ENCODE measurements at regions not wholly inside any gene's neighbourhood (a gene's known extent, or its start where the extent isn't known, plus 50 kb on each side); places are given as distances from the start of the nearest gene placed in this dataset.
A peak's percentile ranks its signal among the peaks of the same experiment; 100 is the strongest.
"Not testable (repeated sequence)": the region's sequence is repeated elsewhere in the genome, so short reads cannot be mapped to it uniquely, and the experiment has no call there.

- Histone ChIP-seq H3K4me3 (ENCODE audit: low read depth, low read length) (no peak overlapping the region), H3K9ac (ENCODE audit: low read depth, low read length) (no peak overlapping the region), H3K36me3 (ENCODE audit: control insufficient read depth, insufficient read depth, low read length) (no peaks in the 10 kb centered on the region), H3K9me3 (ENCODE audit: control insufficient read depth, insufficient read depth, low read length) (no peaks in the 10 kb centered on the region), H3K27me3 (ENCODE audit: control insufficient read depth, insufficient read depth, low read length) (no peaks in the 10 kb centered on the region), H3K4me1 (ENCODE audit: control insufficient read depth, insufficient read depth, low read length) (no peaks in the 10 kb centered on the region), H3K27ac (ENCODE audit: low read depth, low read length) (no peak overlapping the region)
Measured at GRCh38 chr1:90262286-90262685, 267.4 kb downstream of the ZNF326 start.

GRCh38 chr1:90246069-90246468, 251.2 kb downstream of the ZNF326 start:
- Histone ChIP-seq H3K9ac (ENCODE audit: low read depth, low read length) (no peak overlapping the region), H3K27me3 (ENCODE audit: control insufficient read depth, insufficient read depth, low read length) (no peaks in the 10 kb centered on the region), H3K4me1 (ENCODE audit: control insufficient read depth, insufficient read depth, low read length) (no peaks in the 10 kb centered on the region), H3K4me3 (ENCODE audit: low read depth, low read length) (no peak overlapping the region), H3K36me3 (ENCODE audit: control insufficient read depth, insufficient read depth, low read length) (no peaks in the 10 kb centered on the region), H3K9me3 (ENCODE audit: control insufficient read depth, insufficient read depth, low read length) (no peaks in the 10 kb centered on the region), H3K27ac (ENCODE audit: low read depth, low read length) (no peak overlapping the region)

GRCh38 chr1:90236493-90236892, 241.6 kb downstream of the ZNF326 start:
- Histone ChIP-seq H3K27ac (ENCODE audit: low read depth, low read length) (no peak overlapping the region), H3K4me3 (ENCODE audit: low read depth, low read length) (no peak overlapping the region), H3K36me3 (ENCODE audit: control insufficient read depth, insufficient read depth, low read length) (no peaks in the 10 kb centered on the region), H3K4me1 (ENCODE audit: control insufficient read depth, insufficient read depth, low read length) (no peaks in the 10 kb centered on the region), H3K27me3 (ENCODE audit: control insufficient read depth, insufficient read depth, low read length) (no peaks in the 10 kb centered on the region), H3K9me3 (ENCODE audit: control insufficient read depth, insufficient read depth, low read length) (no peaks in the 10 kb centered on the region), H3K9ac (ENCODE audit: low read depth, low read length) (no peak overlapping the region)

- H3K4me1 ChIP-seq (ENCODE audit: control insufficient read depth, insufficient read depth, low read length) = peaks cover 11% of the 10 kb centered on the region
- peaks cover 8% of the 10 kb centered on the region for H3K9me3 ChIP-seq (ENCODE audit: control insufficient read depth, insufficient read depth, low read length)
- H3K36me3 ChIP-seq (ENCODE audit: control insufficient read depth, insufficient read depth, low read length) = no peaks in the 10 kb centered on the region
- no peaks in the 10 kb centered on the region for H3K27me3 ChIP-seq (ENCODE audit: control insufficient read depth, insufficient read depth, low read length)
- H3K9ac ChIP-seq (ENCODE audit: low read depth, low read length) = no peak overlapping the region
- no peak overlapping the region for H3K4me3 ChIP-seq (ENCODE audit: low read depth, low read length)
- no peak overlapping the region for H3K27ac ChIP-seq (ENCODE audit: low read depth, low read length)
Measured at GRCh38 chr1:90223401-90223800, 228.5 kb downstream of the ZNF326 start.

GRCh38 chr1:90220941-90221693, 226.2 kb downstream of the ZNF326 start:
- no peaks in the 10 kb centered on the region for H3K36me3 ChIP-seq (ENCODE audit: control insufficient read depth, insufficient read depth, low read length)
- no peak overlapping the region for H3K27ac ChIP-seq (ENCODE audit: low read depth, low read length)
- H3K27me3 ChIP-seq (ENCODE audit: control insufficient read depth, insufficient read depth, low read length) = no peaks in the 10 kb centered on the region
- H3K4me1 ChIP-seq (ENCODE audit: control insufficient read depth, insufficient read depth, low read length) = peaks cover 11% of the 10 kb centered on the region
- H3K4me3 ChIP-seq (ENCODE audit: low read depth, low read length) = 0 out of 2 replicates have a peak overlapping the region, but pooled peaks have one; percentile 62
- H3K9me3 ChIP-seq (ENCODE audit: control insufficient read depth, insufficient read depth, low read length) = peaks cover 8% of the 10 kb centered on the region
- no peak overlapping the region for H3K9ac ChIP-seq (ENCODE audit: low read depth, low read length)

GRCh38 chr1:90220496-90220895, 225.6 kb downstream of the ZNF326 start:
- no peaks in the 10 kb centered on the region for H3K36me3 ChIP-seq (ENCODE audit: control insufficient read depth, insufficient read depth, low read length)
- H3K9ac ChIP-seq (ENCODE audit: low read depth, low read length) = no peak overlapping the region; the same call in 1 of the 2 replicates
- peak overlapping the region; percentile 62; the same call in 1 of the 2 replicates for H3K4me3 ChIP-seq (ENCODE audit: low read depth, low read length)
- peaks cover 3% of the 10 kb centered on the region for H3K9me3 ChIP-seq (ENCODE audit: control insufficient read depth, insufficient read depth, low read length)
- peaks cover 11% of the 10 kb centered on the region for H3K4me1 ChIP-seq (ENCODE audit: control insufficient read depth, insufficient read depth, low read length)
- H3K27ac ChIP-seq (ENCODE audit: low read depth, low read length) = no peak overlapping the region
- H3K27me3 ChIP-seq (ENCODE audit: control insufficient read depth, insufficient read depth, low read length) = no peaks in the 10 kb centered on the region

GRCh38 chr1:90219166-90219871, 224.4 kb downstream of the ZNF326 start:
- not testable (repeated sequence) for H3K36me3 ChIP-seq (ENCODE audit: control insufficient read depth, insufficient read depth, low read length); H3K27me3 ChIP-seq (ENCODE audit: control insufficient read depth, insufficient read depth, low read length); H3K9me3 ChIP-seq (ENCODE audit: control insufficient read depth, insufficient read depth, low read length)
- H3K9ac ChIP-seq (ENCODE audit: low read depth, low read length) = peak overlapping the region; percentile 86
- H3K4me1 ChIP-seq (ENCODE audit: control insufficient read depth, insufficient read depth, low read length) = peaks cover 11% of the 10 kb centered on the region
- peak overlapping the region; percentile 62 for H3K4me3 ChIP-seq (ENCODE audit: low read depth, low read length)
- peak overlapping the region; percentile 46 for H3K27ac ChIP-seq (ENCODE audit: low read depth, low read length)

GRCh38 chr1:90210633-90211491, 216.0 kb downstream of the ZNF326 start:
- H3K9ac ChIP-seq (ENCODE audit: low read depth, low read length) = no peak overlapping the region
- no peaks in the 10 kb centered on the region for H3K27me3 ChIP-seq (ENCODE audit: control insufficient read depth, insufficient read depth, low read length)
- no peak overlapping the region for H3K4me3 ChIP-seq (ENCODE audit: low read depth, low read length)
- H3K9me3 ChIP-seq (ENCODE audit: control insufficient read depth, insufficient read depth, low read length) = no peaks in the 10 kb centered on the region
- H3K27ac ChIP-seq (ENCODE audit: low read depth, low read length) = no peak overlapping the region
- no peaks in the 10 kb centered on the region for H3K36me3 ChIP-seq (ENCODE audit: control insufficient read depth, insufficient read depth, low read length)
- H3K4me1 ChIP-seq (ENCODE audit: control insufficient read depth, insufficient read depth, low read length) = peaks cover 8% of the 10 kb centered on the region

GRCh38 chr1:90208949-90209348, 214.0 kb downstream of the ZNF326 start:
- H3K27me3 ChIP-seq (ENCODE audit: control insufficient read depth, insufficient read depth, low read length) = no peaks in the 10 kb centered on the region
- no peaks in the 10 kb centered on the region for H3K9me3 ChIP-seq (ENCODE audit: control insufficient read depth, insufficient read depth, low read length)
- H3K9ac ChIP-seq (ENCODE audit: low read depth, low read length) = no peak overlapping the region
- H3K4me1 ChIP-seq (ENCODE audit: control insufficient read depth, insufficient read depth, low read length) = peaks cover 8% of the 10 kb centered on the region
- H3K27ac ChIP-seq (ENCODE audit: low read depth, low read length) = no peak overlapping the region
- no peaks in the 10 kb centered on the region for H3K36me3 ChIP-seq (ENCODE audit: control insufficient read depth, insufficient read depth, low read length)
- H3K4me3 ChIP-seq (ENCODE audit: low read depth, low read length) = no peak overlapping the region

GRCh38 chr1:90206260-90206659, 211.3 kb downstream of the ZNF326 start:
- no peaks in the 10 kb centered on the region for H3K36me3 ChIP-seq (ENCODE audit: control insufficient read depth, insufficient read depth, low read length)
- no peaks in the 10 kb centered on the region for H3K9me3 ChIP-seq (ENCODE audit: control insufficient read depth, insufficient read depth, low read length)
- H3K27me3 ChIP-seq (ENCODE audit: control insufficient read depth, insufficient read depth, low read length) = no peaks in the 10 kb centered on the region
- no peak overlapping the region for H3K9ac ChIP-seq (ENCODE audit: low read depth, low read length)
- no peak overlapping the region for H3K27ac ChIP-seq (ENCODE audit: low read depth, low read length)
- H3K4me3 ChIP-seq (ENCODE audit: low read depth, low read length) = no peak overlapping the region
- peaks cover 8% of the 10 kb centered on the region for H3K4me1 ChIP-seq (ENCODE audit: control insufficient read depth, insufficient read depth, low read length)
